Jurkat, Clone E6-1 (cell line): ENCODE measurements at regions not wholly inside any gene's neighbourhood (a gene's known extent, or its start where the extent isn't known, plus 50 kb on each side); places are given as distances from the start of the nearest gene placed in this dataset.
"Not testable (repeated sequence)": the region's sequence is repeated elsewhere in the genome, so short reads cannot be mapped to it uniquely, and the experiment has no call there.

Experiments
- DNase-seq: peaks from one replicate; pipeline ENCODE4 v3.0.0-alpha.2; 2011; ENCODE audit warnings: low read depth, low spot score
- H3K4me3 ChIP-seq: 2 replicates; pipeline ENCODE4 v1.5.1; 2011; ENCODE audit warnings: mild to moderate bottlenecking, low read length, control low read depth, moderate library complexity

GRCh38 chr11:81960443-81960842 is 773.2 kb downstream of the FAM181B start:
- DNase-seq, result no peak

GRCh38 chr11:81959341-81959740 is 774.3 kb downstream of the FAM181B start:
- DNase-seq, result no peak
- no peak overlapping the region for H3K4me3 ChIP-seq

More at GRCh38 chr11:81960443-81960842, 773.2 kb downstream of the FAM181B start:
- H3K4me3 ChIP-seq, result no peak overlapping the region

- not testable (repeated sequence) for H3K4me3 ChIP-seq, DNase-seq
Observed at GRCh38 chr11:81954301-81954700, 779.4 kb downstream of the FAM181B start.

GRCh38 chr11:81946831-81947230 is 786.8 kb downstream of the FAM181B start:
- H3K4me3 ChIP-seq, result no peak overlapping the region
- DNase-seq, result no peak

GRCh38 chr11:81942646-81943045 is 791.0 kb downstream of the FAM181B start:
- no peak overlapping the region for H3K4me3 ChIP-seq
- DNase-seq, result no peak

- no peak overlapping the region for H3K4me3 ChIP-seq
- DNase-seq, result no peak
Observed at GRCh38 chr11:81941998-81942397, 791.7 kb downstream of the FAM181B start.

GRCh38 chr11:81932303-81932702 is 801.4 kb downstream of the FAM181B start:
- DNase-seq, result no peak
- no peak overlapping the region for H3K4me3 ChIP-seq

- H3K4me3 ChIP-seq, result no peak overlapping the region
- no peak for DNase-seq
Observed at GRCh38 chr11:81920205-81920604, 813.5 kb downstream of the FAM181B start.

- DNase-seq, result no peak
- no peak overlapping the region for H3K4me3 ChIP-seq
Observed at GRCh38 chr11:81916451-81916850, 817.2 kb downstream of the FAM181B start.

- no peak for DNase-seq
Observed at GRCh38 chr11:81915045-81915444, 818.6 kb downstream of the FAM181B start.

GRCh38 chr11:81913793-81914192 is 819.9 kb downstream of the FAM181B start:
- no peak for DNase-seq
- no peak overlapping the region for H3K4me3 ChIP-seq

More at GRCh38 chr11:81915045-81915444, 818.6 kb downstream of the FAM181B start:
- no peak overlapping the region for H3K4me3 ChIP-seq

- no peak for DNase-seq
- no peak overlapping the region for H3K4me3 ChIP-seq
Observed at GRCh38 chr11:81907996-81908395, 825.7 kb downstream of the FAM181B start.

- no peak overlapping the region for H3K4me3 ChIP-seq
- DNase-seq, result no peak
Observed at GRCh38 chr11:81899156-81899555, 834.5 kb downstream of the FAM181B start.

GRCh38 chr11:81897639-81898038 is 836.0 kb downstream of the FAM181B start:
- H3K4me3 ChIP-seq, result no peak overlapping the region
- DNase-seq, result no peak

GRCh38 chr11:81895258-81895657 is 838.4 kb downstream of the FAM181B start:
- no peak for DNase-seq

GRCh38 chr11:81892770-81893635 is 840.7 kb downstream of the FAM181B start:
- no peak for DNase-seq
- no peak overlapping the region for H3K4me3 ChIP-seq

More at GRCh38 chr11:81895258-81895657, 838.4 kb downstream of the FAM181B start:
- H3K4me3 ChIP-seq, result no peak overlapping the region

- H3K4me3 ChIP-seq, result no peak overlapping the region
- DNase-seq, result no peak
Observed at GRCh38 chr11:81888391-81888790, 845.3 kb downstream of the FAM181B start.

GRCh38 chr11:81887671-81888070 is 846.0 kb downstream of the FAM181B start:
- no peak overlapping the region for H3K4me3 ChIP-seq
- DNase-seq, result no peak

- no peak overlapping the region for H3K4me3 ChIP-seq
- DNase-seq, result no peak
Observed at GRCh38 chr11:81886406-81887075, 847.1 kb downstream of the FAM181B start.

GRCh38 chr11:81874635-81875034 is 859.0 kb downstream of the FAM181B start:
- no peak overlapping the region for H3K4me3 ChIP-seq
- DNase-seq, result peak; percentile 40
